Hepatocyte (in vitro differentiated cells): ENCODE measurements at regions not wholly inside any gene's neighbourhood (a gene's known extent, or its start where the extent isn't known, plus 50 kb on each side); places are given as distances from the start of the nearest gene placed in this dataset.

Source experiments
- DNase-seq: peaks from one replicate; pipeline ENCODE4 v3.0.0-alpha.2; 2016; ENCODE audit warnings: low spot score
- H2AFZ ChIP-seq: fragments of 200-600 bp; sonication (generic); 2 replicates; pipeline ENCODE4 v1.6.0; 2016; ENCODE audit warnings: antibody characterized with exemption, mild to moderate bottlenecking
- H3K27ac ChIP-seq: fragments of 200-600 bp; sonication (generic); 2 replicates; pipeline ENCODE4 v1.5.1; 2016; ENCODE audit warnings: mild to moderate bottlenecking
- H3K27me3 ChIP-seq: fragments of 200-600 bp; sonication (generic); 2 replicates; pipeline ENCODE4 v1.6.1; 2016
- H3K36me3 ChIP-seq: fragments of 200-600 bp; sonication (generic); replicated peaks from 2 replicates; pipeline ENCODE4 v1.5.1; 2016; ENCODE audit warnings: low read depth; ENCODE audit not compliant: insufficient read depth
- H3K4me1 ChIP-seq: fragments of 200-600 bp; sonication (generic); 2 replicates; pipeline ENCODE4 v1.5.1; 2016; ENCODE audit warnings: mild to moderate bottlenecking, moderate library complexity; ENCODE audit not compliant: insufficient read depth
- H3K4me2 ChIP-seq: fragments of 200-600 bp; sonication (generic); 2 replicates; pipeline ENCODE4 v1.6.0; 2016
- H3K4me3 ChIP-seq: fragments of 200-600 bp; sonication (generic); 2 replicates; pipeline ENCODE4 v1.5.1; 2016; ENCODE audit warnings: mild to moderate bottlenecking
- H3K79me2 ChIP-seq: fragments of 200-600 bp; sonication (generic); 2 replicates; pipeline ENCODE4 v1.6.0; 2017; ENCODE audit warnings: mild to moderate bottlenecking
- H3K9me2 ChIP-seq: fragments of 200-600 bp; sonication (generic); replicated peaks from 2 replicates; pipeline ENCODE4 v1.6.0; 2017; ENCODE audit warnings: mild to moderate bottlenecking; ENCODE audit not compliant: insufficient read depth
- H3K9me3 ChIP-seq: fragments of 200-600 bp; sonication (generic); 2 replicates; pipeline ENCODE4 v1.5.1; 2016; ENCODE audit warnings: low read depth, mild to moderate bottlenecking
- H4K20me1 ChIP-seq: fragments of 200-600 bp; sonication (generic); 2 replicates; pipeline ENCODE4 v1.6.0; 2016; ENCODE audit warnings: mild to moderate bottlenecking; ENCODE audit not compliant: insufficient read depth, poor library complexity, severe bottlenecking
- CTCF ChIP-seq: fragments of 200-600 bp; sonication (generic); IDR thresholded peaks from 2 replicates; pipeline ENCODE4 v1.5.1; 2016; ENCODE audit warnings: antibody characterized with exemption, mild to moderate bottlenecking; ENCODE audit not compliant: poor library complexity
- EZH2 ChIP-seq: fragments of 200-600 bp; sonication (generic); IDR thresholded peaks from 2 replicates; pipeline ENCODE4 v1.6.1; 2016; ENCODE audit warnings: antibody characterized with exemption, mild to moderate bottlenecking, borderline replicate concordance
- EZH2phosphoT487 ChIP-seq: fragments of 200-600 bp; sonication (generic); IDR thresholded peaks from one replicate; pipeline ENCODE4 v1.6.1; 2018; ENCODE audit warnings: antibody characterized with exemption, mild to moderate bottlenecking, low read depth, moderate library complexity; ENCODE audit not compliant: unreplicated experiment, severe bottlenecking
- WGBS: methylation state at CpG from one replicate; pipeline ENCODE4 v1.1.6; 2016; ENCODE audit warnings: low lambda C conversion rate; ENCODE audit errors: missing lambda C conversion rate; 5-methylcytosine and 5-hydroxymethylcytosine counted together

- TF ChIP-seq CTCF, result no peak
- TF ChIP-seq EZH2, result no peak
- TF ChIP-seq EZH2phosphoT487, result no peak
- Histone ChIP-seq H3K27ac (no peak overlapping the region), H3K27me3 (no peaks in the 10 kb centered on the region), H3K4me2 (no peak overlapping the region), H3K9me3 (no peaks in the 10 kb centered on the region), H3K79me2 (no peaks in the 10 kb centered on the region), H4K20me1 (no peaks in the 10 kb centered on the region), H3K9me2 (no peaks in the 10 kb centered on the region), H2AFZ (no peak overlapping the region), H3K4me1 (peaks cover 22% of the 10 kb centered on the region), H3K4me3 (no peak overlapping the region), H3K36me3 (no peaks in the 10 kb centered on the region)
- no peak for DNase-seq
- WGBS, result 86% methylated on average over 3 of the region's 3 CpGs
Measured at GRCh38 chr3:152205097-152205593, 63.6 kb upstream of the MBNL1 start.

- Histone ChIP-seq H3K27me3 (no peaks in the 10 kb centered on the region), H3K79me2 (no peaks in the 10 kb centered on the region), H3K9me2 (no peaks in the 10 kb centered on the region), H3K4me2 (no peak overlapping the region), H3K36me3 (no peaks in the 10 kb centered on the region), H4K20me1 (no peaks in the 10 kb centered on the region), H2AFZ (no peak overlapping the region), H3K9me3 (no peaks in the 10 kb centered on the region), H3K27ac (no peak overlapping the region), H3K4me1 (peaks cover 22% of the 10 kb centered on the region), H3K4me3 (no peak overlapping the region)
- 69% methylated on average over 3 of the region's 3 CpGs for WGBS
- DNase-seq, result no peak
- no peak for TF ChIP-seq CTCF
Measured at GRCh38 chr3:152206243-152206760, 62.4 kb upstream of the MBNL1 start.

GRCh38 chr3:152208439-152208838 is 60.3 kb upstream of the MBNL1 start:
- Histone ChIP-seq H3K79me2 (no peaks in the 10 kb centered on the region), H3K9me2 (no peaks in the 10 kb centered on the region), H4K20me1 (no peaks in the 10 kb centered on the region), H2AFZ (no peak overlapping the region), H3K4me2 (no peak overlapping the region), H3K27me3 (no peaks in the 10 kb centered on the region), H3K4me1 (peaks cover 6% of the 10 kb centered on the region), H3K36me3 (no peaks in the 10 kb centered on the region), H3K27ac (no peak overlapping the region), H3K9me3 (no peaks in the 10 kb centered on the region), H3K4me3 (no peak overlapping the region)
- DNase-seq, result no peak
- TF ChIP-seq EZH2 (no peak), EZH2phosphoT487 (no peak), CTCF (no peak)
- WGBS, result 91% methylated on average over 2 of the region's 2 CpGs

- no peak overlapping the region for H2AFZ ChIP-seq
- no peaks in the 10 kb centered on the region for H3K27me3 ChIP-seq
- H3K27ac ChIP-seq, result no peak overlapping the region
- no peaks in the 10 kb centered on the region for H3K9me2 ChIP-seq
- H3K4me3 ChIP-seq, result no peak overlapping the region
- no peaks in the 10 kb centered on the region for H3K79me2 ChIP-seq
- WGBS, result 89% methylated on average over 2 of the region's 2 CpGs
- H3K4me2 ChIP-seq, result no peak overlapping the region
- H3K4me1 ChIP-seq, result peaks cover under 1% of the 10 kb centered on the region
- H3K9me3 ChIP-seq, result no peaks in the 10 kb centered on the region
- DNase-seq, result no peak
- no peaks in the 10 kb centered on the region for H4K20me1 ChIP-seq
- H3K36me3 ChIP-seq, result no peaks in the 10 kb centered on the region
- TF ChIP-seq CTCF (no peak), EZH2 (no peak), EZH2phosphoT487 (no peak)
Measured at GRCh38 chr3:152209060-152209459, 59.7 kb upstream of the MBNL1 start.
